Thyroid gland (tissue), 4 donors: ENCODE measurements at regions not wholly inside any gene's neighbourhood (a gene's known extent, or its start where the extent isn't known, plus 50 kb on each side); places are given as distances from the start of the nearest gene placed in this dataset.

Source experiments
- CTCF ChIP-seq, 6 experiments: fragments of 200-600 bp in 3 of 6; fragments of 450-650 bp in 3 of 6; sonication (generic) in 3 of 6; IDR thresholded peaks; one replicate each; pipeline ENCODE4 v1.5.1; 2016 to 2019; ENCODE audit warnings: antibody characterized with exemption in 6 of 6, mild to moderate bottlenecking in 2 of 6, inconsistent platforms in 1 of 6, moderate library complexity in 1 of 6
- POLR2A ChIP-seq, 2 donors: fragments of 450-650 bp; IDR thresholded peaks; one replicate each; pipeline ENCODE4 v1.6.1; 2017; ENCODE audit warnings: antibody characterized with exemption in 2 of 2, mild to moderate bottlenecking in 2 of 2, moderate library complexity in 1 of 2

DNA sequence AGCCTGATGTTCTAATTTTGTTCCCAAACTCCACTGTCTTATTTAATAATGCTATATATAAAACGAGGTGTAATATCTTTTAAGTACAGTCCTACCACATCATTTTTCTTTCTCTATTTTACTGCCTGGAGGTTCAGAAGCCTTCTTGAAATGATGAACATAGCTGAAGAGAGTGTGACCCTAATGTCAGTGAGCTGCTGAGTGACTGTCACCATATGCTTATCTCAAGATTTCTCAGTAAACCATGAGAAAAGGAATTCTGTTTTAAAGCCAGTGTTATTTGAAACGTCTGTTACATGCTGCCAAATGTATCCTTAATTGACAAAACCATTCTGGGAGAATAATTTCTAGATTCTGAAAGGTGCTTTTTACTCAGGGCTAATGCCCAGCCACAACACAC is 503.5 kb upstream of the TMPRSS15 start:
- TF ChIP-seq POLR2A (IDR thresholded peaks at IDR 0.05) (no peak), CTCF (IDR thresholded peaks at IDR 0.05) (no peak)
